ENCODE measurements at regions not wholly inside any gene's neighbourhood (a gene's known extent, or its start where the extent isn't known, plus 50 kb on each side); places are given as distances from the start of the nearest gene placed in this dataset.
A peak's percentile ranks its signal among the peaks of the same experiment; 100 is the strongest.
"Not testable (repeated sequence)": the region's sequence is repeated elsewhere in the genome, so short reads cannot be mapped to it uniquely, and the experiment has no call there.

- H3K36me3 Mint-ChIP-seq, result no peaks in the 10 kb centered on the region
- no peak overlapping the region for H3K4me3 Mint-ChIP-seq
- no peak for ATAC-seq
- no peaks in the 10 kb centered on the region for H3K27me3 Mint-ChIP-seq
- no peaks in the 10 kb centered on the region for H3K9me3 Mint-ChIP-seq
- no peak overlapping the region for H3K27ac Mint-ChIP-seq
- H3K4me1 Mint-ChIP-seq, result peaks cover 8% of the 10 kb centered on the region
These were observed 509.2 kb downstream of the LTN1 start for GRCh38 chr21:28483301-28484035.

GRCh38 chr21:28482657-28483056, 510.0 kb downstream of the LTN1 start:
- no peak overlapping the region for H3K27ac Mint-ChIP-seq
- no peak overlapping the region for H3K4me3 Mint-ChIP-seq
- no peaks in the 10 kb centered on the region for H3K36me3 Mint-ChIP-seq
- no peaks in the 10 kb centered on the region for H3K27me3 Mint-ChIP-seq
- H3K4me1 Mint-ChIP-seq, result peaks cover 8% of the 10 kb centered on the region
- H3K9me3 Mint-ChIP-seq, result no peaks in the 10 kb centered on the region
- ATAC-seq, result no peak

- ATAC-seq, result no peak
- H3K4me3 Mint-ChIP-seq, result no peak overlapping the region
- H3K27me3 Mint-ChIP-seq, result no peaks in the 10 kb centered on the region
- no peak overlapping the region for H3K27ac Mint-ChIP-seq
- H3K9me3 Mint-ChIP-seq, result peaks cover 2% of the 10 kb centered on the region
- peaks cover 8% of the 10 kb centered on the region for H3K4me1 Mint-ChIP-seq
- no peaks in the 10 kb centered on the region for H3K36me3 Mint-ChIP-seq
These were observed 512.2 kb downstream of the LTN1 start for GRCh38 chr21:28480470-28480869.

- H3K36me3 Mint-ChIP-seq, result no peaks in the 10 kb centered on the region
- H3K27me3 Mint-ChIP-seq, result no peaks in the 10 kb centered on the region
- no peak overlapping the region for H3K4me3 Mint-ChIP-seq
- H3K4me1 Mint-ChIP-seq, result peaks cover 9% of the 10 kb centered on the region
- peak; percentile 61 for ATAC-seq
- peaks cover 2% of the 10 kb centered on the region for H3K9me3 Mint-ChIP-seq
- H3K27ac Mint-ChIP-seq, result no peak overlapping the region
These were observed 519.0 kb downstream of the LTN1 start for GRCh38 chr21:28473530-28474220.

- H3K4me3 Mint-ChIP-seq, H3K27ac Mint-ChIP-seq, H3K27me3 Mint-ChIP-seq, ATAC-seq, H3K9me3 Mint-ChIP-seq, H3K36me3 Mint-ChIP-seq, H3K4me1 Mint-ChIP-seq: not testable (repeated sequence)
These were observed 520.1 kb downstream of the LTN1 start for GRCh38 chr21:28472543-28472942.

- Mint-ChIP-seq H3K27ac (no peak overlapping the region), H3K27me3 (peaks cover 14% of the 10 kb centered on the region), H3K36me3 (no peaks in the 10 kb centered on the region), H3K4me1 (no peaks in the 10 kb centered on the region), H3K9me3 (no peaks in the 10 kb centered on the region), H3K4me3 (no peak overlapping the region)
- no peak for ATAC-seq
These were observed 527.7 kb downstream of the LTN1 start for GRCh38 chr21:28464988-28465387.

GRCh38 chr21:28464095-28464494, 528.6 kb downstream of the LTN1 start:
- H3K4me1 Mint-ChIP-seq, result no peaks in the 10 kb centered on the region
- no peaks in the 10 kb centered on the region for H3K36me3 Mint-ChIP-seq
- no peak overlapping the region for H3K4me3 Mint-ChIP-seq
- peaks cover 14% of the 10 kb centered on the region for H3K27me3 Mint-ChIP-seq
- H3K9me3 Mint-ChIP-seq, result no peaks in the 10 kb centered on the region
- no peak for ATAC-seq
- H3K27ac Mint-ChIP-seq, result no peak overlapping the region

GRCh38 chr21:28459193-28459592, 533.5 kb downstream of the LTN1 start:
- Mint-ChIP-seq H3K27me3 (no peaks in the 10 kb centered on the region), H3K27ac (no peak overlapping the region), H3K9me3 (no peaks in the 10 kb centered on the region), H3K36me3 (no peaks in the 10 kb centered on the region), H3K4me3 (no peak overlapping the region), H3K4me1 (no peaks in the 10 kb centered on the region)
- ATAC-seq, result no peak

GRCh38 chr21:28458446-28458845, 534.2 kb downstream of the LTN1 start:
- Mint-ChIP-seq H3K4me1 (no peaks in the 10 kb centered on the region), H3K27me3 (no peaks in the 10 kb centered on the region), H3K9me3 (no peaks in the 10 kb centered on the region), H3K4me3 (no peak overlapping the region), H3K27ac (no peak overlapping the region), H3K36me3 (no peaks in the 10 kb centered on the region)
- ATAC-seq, result no peak

GRCh38 chr21:28455253-28455600, 537.5 kb downstream of the LTN1 start:
- H3K4me1 Mint-ChIP-seq, result no peaks in the 10 kb centered on the region
- no peaks in the 10 kb centered on the region for H3K9me3 Mint-ChIP-seq
- H3K4me3 Mint-ChIP-seq, result no peak overlapping the region
- no peaks in the 10 kb centered on the region for H3K27me3 Mint-ChIP-seq
- no peak for ATAC-seq
- H3K36me3 Mint-ChIP-seq, result no peaks in the 10 kb centered on the region
- no peak overlapping the region for H3K27ac Mint-ChIP-seq

GRCh38 chr21:28454564-28455252, 538.0 kb downstream of the LTN1 start:
- Mint-ChIP-seq H3K27ac (no peak overlapping the region), H3K27me3 (no peaks in the 10 kb centered on the region), H3K9me3 (no peaks in the 10 kb centered on the region)

GRCh38 chr21:28447462-28447861, 545.2 kb downstream of the LTN1 start:
- no peak for ATAC-seq
- Mint-ChIP-seq H3K4me3 (no peak overlapping the region), H3K36me3 (no peaks in the 10 kb centered on the region), H3K27me3 (no peaks in the 10 kb centered on the region), H3K4me1 (no peaks in the 10 kb centered on the region), H3K27ac (no peak overlapping the region), H3K9me3 (peaks cover 9% of the 10 kb centered on the region)

More at GRCh38 chr21:28454564-28455252, 538.0 kb downstream of the LTN1 start:
- no peaks in the 10 kb centered on the region for H3K4me1 Mint-ChIP-seq
- H3K36me3 Mint-ChIP-seq, result no peaks in the 10 kb centered on the region
- no peak overlapping the region for H3K4me3 Mint-ChIP-seq
- ATAC-seq, result no peak

- Mint-ChIP-seq H3K36me3 (no peaks in the 10 kb centered on the region), H3K27ac (no peak overlapping the region), H3K27me3 (no peaks in the 10 kb centered on the region), H3K4me1 (no peaks in the 10 kb centered on the region), H3K9me3 (peaks cover 9% of the 10 kb centered on the region), H3K4me3 (no peak overlapping the region)
- no peak for ATAC-seq
These were observed 547.4 kb downstream of the LTN1 start for GRCh38 chr21:28445141-28445830.

- Mint-ChIP-seq H3K4me3 (no peak overlapping the region), H3K27me3 (no peaks in the 10 kb centered on the region), H3K27ac (no peak overlapping the region), H3K4me1 (no peaks in the 10 kb centered on the region), H3K9me3 (peaks cover 9% of the 10 kb centered on the region), H3K36me3 (no peaks in the 10 kb centered on the region)
- ATAC-seq, result no peak
These were observed 548.1 kb downstream of the LTN1 start for GRCh38 chr21:28444557-28444956.

GRCh38 chr21:28444111-28444510, 548.6 kb downstream of the LTN1 start:
- Mint-ChIP-seq H3K9me3 (peaks cover 9% of the 10 kb centered on the region), H3K4me3 (no peak overlapping the region), H3K27ac (no peak overlapping the region), H3K36me3 (no peaks in the 10 kb centered on the region), H3K27me3 (no peaks in the 10 kb centered on the region), H3K4me1 (no peaks in the 10 kb centered on the region)
- ATAC-seq, result no peak
